ENCODE measurements at regions not wholly inside any gene's neighbourhood (a gene's known extent, or its start where the extent isn't known, plus 50 kb on each side); places are given as distances from the start of the nearest gene placed in this dataset.

DNA sequence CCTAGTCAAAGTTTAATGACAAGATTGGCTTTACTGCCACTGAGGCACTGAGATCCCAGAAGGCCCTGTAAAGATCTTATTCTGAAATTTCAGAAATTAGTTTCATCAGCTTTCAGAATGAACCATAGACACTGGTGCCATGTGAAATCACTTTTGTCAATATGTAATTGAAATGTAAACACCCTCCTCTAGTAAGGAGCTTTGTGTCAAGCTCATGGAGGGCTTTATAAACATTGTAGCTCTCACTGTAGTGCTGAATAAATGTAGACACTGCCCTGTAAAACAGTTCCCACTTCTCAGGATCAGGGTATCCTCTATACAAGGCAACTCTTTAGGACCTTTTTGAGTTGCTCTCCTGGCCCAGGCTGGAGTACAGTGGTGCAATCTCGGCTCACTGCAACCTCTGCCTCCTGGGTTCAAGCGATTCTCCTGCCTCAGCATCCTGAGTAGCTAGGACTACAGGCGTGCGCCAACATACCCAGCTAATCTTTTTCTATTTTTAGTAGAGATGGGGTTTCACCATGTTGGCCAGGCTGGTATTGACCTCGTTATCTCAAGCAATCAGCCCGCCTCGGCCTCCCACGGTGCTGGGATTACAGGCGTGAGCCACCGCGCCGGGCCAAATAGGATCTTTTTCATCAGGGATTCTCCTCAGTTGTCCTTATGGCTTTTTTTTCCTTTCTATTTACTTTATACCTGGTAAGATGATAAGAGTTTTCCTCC lies 1823.9 kb upstream of the CDH9 start:
- Histone ChIP-seq H2BK12ac (ENCODE audit: low read depth, low read length) (no peak overlapping the region), H4K5ac (ENCODE audit: insufficient read length, low read depth, low read length) (no peak overlapping the region), H3K36me3 (ENCODE audit: control insufficient read depth in 2 of 4, insufficient read depth in 4 of 4, low read length in 3 of 4) (no peaks in the 10 kb centered on the region), H4K91ac (replicated peaks; ENCODE audit: insufficient read length, low read length) (no peak overlapping the region), H3K27ac (ENCODE audit: low read depth, low read length) (no peak overlapping the region), H3K23ac (ENCODE audit: insufficient read length) (no peak overlapping the region), H3K4me1 (replicated peaks in 1 of 4; ENCODE audit: control insufficient read depth in 3 of 4, insufficient read depth in 4 of 4, low read length in 3 of 4) (no peaks in the 10 kb centered on the region), H2BK20ac (ENCODE audit: low read length) (no peak overlapping the region), H3K4me2 (ENCODE audit: insufficient read depth in 1 of 2, low read depth in 2 of 2, low read length in 2 of 2) (no peak overlapping the region), H4K8ac (ENCODE audit: extremely low read depth, insufficient read depth, low read length) (no peak overlapping the region), H3K23me2 (ENCODE audit: low read depth, low read length) (no peaks in the 10 kb centered on the region), H3K18ac (ENCODE audit: extremely low read depth, low read length) (no peak overlapping the region), H3K9ac (replicated peaks in 1 of 4; ENCODE audit: extremely low read depth in 1 of 4, low read depth in 3 of 4, low read length in 3 of 4) (no peak overlapping the region), H3K4me3 (ENCODE audit: extremely low read depth in 1 of 4, insufficient read depth in 2 of 4, low read depth in 3 of 4, low read length in 4 of 4) (no peak overlapping the region), H2AFZ (ENCODE audit: low read length) (no peak overlapping the region), H2BK5ac (ENCODE audit: low read depth, low read length) (no peak overlapping the region), H2BK120ac (replicated peaks; ENCODE audit: low read depth, low read length) (no peak overlapping the region), H3K79me2 (ENCODE audit: control insufficient read depth in 1 of 2, insufficient read depth in 2 of 2, low read length in 2 of 2) (no peaks in the 10 kb centered on the region), H3K79me1 (ENCODE audit: low read depth, low read length) (no peaks in the 10 kb centered on the region), H3K4ac (replicated peaks; ENCODE audit: insufficient read length, low read depth, low read length) (no peak overlapping the region), H3K27me3 (replicated peaks in 1 of 4; ENCODE audit: control insufficient read depth in 3 of 4, extremely low read depth in 1 of 4, insufficient read depth in 3 of 4, low read length in 3 of 4) (no peaks in the 10 kb centered on the region), H2AK5ac (ENCODE audit: low read depth, low read length) (no peak overlapping the region), H3K9me3 (ENCODE audit: insufficient read depth in 2 of 2, low read depth in 1 of 2, low read length in 1 of 2) (no peaks in the 10 kb centered on the region), H3K56ac (replicated peaks; ENCODE audit: insufficient read length, low read depth, low read length) (no peak overlapping the region), H3K14ac (ENCODE audit: insufficient read length) (no peak overlapping the region), H2BK15ac (ENCODE audit: low read length) (no peak overlapping the region), H4K20me1 (replicated peaks in 1 of 2; ENCODE audit: control insufficient read depth in 1 of 2, insufficient read depth in 2 of 2, low read length in 2 of 2) (no peaks in the 10 kb centered on the region)
- no peak for TF ChIP-seq POLR2A (IDR thresholded peaks at IDR 0.05; ENCODE audit: control extremely low read depth in 1 of 2, low read depth in 2 of 2, low read length in 2 of 2)
- TF ChIP-seq MAX (IDR thresholded peaks at IDR 0.05), result no peak
- TF ChIP-seq KDM5A (IDR thresholded peaks at IDR 0.05; ENCODE audit: low read length), result no peak
- no peak for TF ChIP-seq ASH2L (IDR thresholded peaks at IDR 0.05; ENCODE audit: low read length)
- no peak for TF ChIP-seq SIN3A (conservative IDR thresholded peaks at IDR 0.05 in 1 of 2, IDR thresholded peaks at IDR 0.05 in 1 of 2; ENCODE audit: low read depth in 1 of 2, low read length in 2 of 2)
- TF ChIP-seq, protein P1, sequence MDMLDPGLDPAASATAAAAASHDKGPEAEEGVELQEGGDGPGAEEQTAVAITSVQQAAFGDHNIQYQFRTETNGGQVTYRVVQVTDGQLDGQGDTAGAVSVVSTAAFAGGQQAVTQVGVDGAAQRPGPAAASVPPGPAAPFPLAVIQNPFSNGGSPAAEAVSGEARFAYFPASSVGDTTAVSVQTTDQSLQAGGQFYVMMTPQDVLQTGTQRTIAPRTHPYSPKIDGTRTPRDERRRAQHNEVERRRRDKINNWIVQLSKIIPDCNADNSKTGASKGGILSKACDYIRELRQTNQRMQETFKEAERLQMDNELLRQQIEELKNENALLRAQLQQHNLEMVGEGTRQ (IDR thresholded peaks at IDR 0.05; ENCODE audit: low read length), result no peak
- TF ChIP-seq JUN (IDR thresholded peaks at IDR 0.05; ENCODE audit: low read depth, low read length), result no peak
- no peak for TF ChIP-seq SP1 (IDR thresholded peaks at IDR 0.05; ENCODE audit: low read depth, low read length)
- TF ChIP-seq EGR1 (IDR thresholded peaks at IDR 0.05; ENCODE audit: borderline replicate concordance, low read depth, low read length), result no peak
- TF ChIP-seq CHD1 (IDR thresholded peaks at IDR 0.05; ENCODE audit: low read depth, low read length), result no peak
- no peak for TF ChIP-seq BACH1 (IDR thresholded peaks at IDR 0.05; ENCODE audit: low read length)
- TF ChIP-seq GTF2F1 (IDR thresholded peaks at IDR 0.05; ENCODE audit: borderline replicate concordance, low read depth, low read length), result no peak
- POLR2A ChIA-PET (ENCODE audit: partially characterized antibody), result no interaction called here
- WGBS, 2 experiments (ENCODE audit: extremely low coverage in 1 of 2, insufficient coverage in 1 of 2, insufficient read length in 1 of 2, insufficient replicate concordance in 2 of 2, low coverage in 1 of 2, low lambda C conversion rate in 2 of 2, missing lambda C conversion rate in 1 of 2), result 91% methylated on average over 12 of the region's 12 CpGs; no CpG with 5 or more reads in 1 of the 2 experiments
- CTCF ChIA-PET (ENCODE audit: partially characterized antibody), result interaction anchor here (0.8 to 1.1 kb wide), 3 partner anchors 13 to 34 kb away, joined by 3 read pairs; no protein-coding TSS in a partner anchor
- FAIRE-seq, result no peak
- DNase-seq (ENCODE audit: low read depth in 1 of 2, low spot score in 2 of 2), result no peak

Data from H1 (cell line).